Activated naive CD4-positive, alpha-beta T cell treated with anti-CD3 and anti-CD28 coated beads, Interleukin-2, amount 50 U/mL, for 24 hours (primary cell): ENCODE measurements at regions not wholly inside any gene's neighbourhood (a gene's known extent, or its start where the extent isn't known, plus 50 kb on each side); places are given as distances from the start of the nearest gene placed in this dataset.

ENCODE experiments used
- H3K27ac Mint-ChIP-seq: one replicate; pipeline ENCODE4 v1.8.0; 2021; ENCODE audit warnings: mild to moderate bottlenecking, mixed read lengths
- H3K27me3 Mint-ChIP-seq: one replicate; pipeline ENCODE4 v1.8.0; 2021; ENCODE audit warnings: mixed read lengths
- H3K36me3 Mint-ChIP-seq: one replicate; pipeline ENCODE4 v1.8.0; 2021; ENCODE audit warnings: mixed read lengths
- H3K4me1 Mint-ChIP-seq: one replicate; pipeline ENCODE4 v1.8.0; 2021; ENCODE audit warnings: mixed read lengths
- H3K4me3 Mint-ChIP-seq: one replicate; pipeline ENCODE4 v1.8.0; 2021; ENCODE audit warnings: mild to moderate bottlenecking, mixed read lengths
- H3K9me3 Mint-ChIP-seq: one replicate; pipeline ENCODE4 v1.8.0; 2021; ENCODE audit warnings: mixed read lengths

GRCh38 chr1:195428927-195429326 lies 1179.3 kb downstream of the KCNT2 start:
- Mint-ChIP-seq H3K27me3 (no peaks in the 10 kb centered on the region), H3K36me3 (no peaks in the 10 kb centered on the region), H3K4me3 (no peak overlapping the region)

GRCh38 chr1:195415584-195415983 lies 1192.7 kb downstream of the KCNT2 start:
- Mint-ChIP-seq H3K9me3 (no peaks in the 10 kb centered on the region), H3K4me3 (no peak overlapping the region), H3K27ac (no peak overlapping the region), H3K36me3 (no peaks in the 10 kb centered on the region), H3K4me1 (no peaks in the 10 kb centered on the region), H3K27me3 (no peaks in the 10 kb centered on the region)

More at GRCh38 chr1:195428927-195429326, 1179.3 kb downstream of the KCNT2 start:
- Mint-ChIP-seq H3K4me1 (no peaks in the 10 kb centered on the region), H3K9me3 (peaks cover 5% of the 10 kb centered on the region), H3K27ac (no peak overlapping the region)

GRCh38 chr1:195394567-195394966 lies 1213.7 kb downstream of the KCNT2 start:
- Mint-ChIP-seq H3K27ac (no peak overlapping the region), H3K27me3 (no peaks in the 10 kb centered on the region), H3K4me1 (no peaks in the 10 kb centered on the region), H3K9me3 (no peaks in the 10 kb centered on the region), H3K4me3 (no peak overlapping the region), H3K36me3 (no peaks in the 10 kb centered on the region)

- no peak overlapping the region for H3K27ac Mint-ChIP-seq
- H3K4me3 Mint-ChIP-seq = no peak overlapping the region
- H3K9me3 Mint-ChIP-seq = no peaks in the 10 kb centered on the region
- no peaks in the 10 kb centered on the region for H3K27me3 Mint-ChIP-seq
- no peaks in the 10 kb centered on the region for H3K36me3 Mint-ChIP-seq
- no peaks in the 10 kb centered on the region for H3K4me1 Mint-ChIP-seq
Measured at GRCh38 chr1:195376190-195376589, 1232.0 kb downstream of the KCNT2 start.

GRCh38 chr1:195373856-195374255 lies 1234.4 kb downstream of the KCNT2 start:
- H3K27ac Mint-ChIP-seq = no peak overlapping the region

GRCh38 chr1:195345149-195345548 lies 1263.1 kb downstream of the KCNT2 start:
- H3K27ac Mint-ChIP-seq = no peak overlapping the region
- H3K27me3 Mint-ChIP-seq = no peaks in the 10 kb centered on the region
- no peak overlapping the region for H3K4me3 Mint-ChIP-seq
- H3K36me3 Mint-ChIP-seq = no peaks in the 10 kb centered on the region
- peaks cover 5% of the 10 kb centered on the region for H3K9me3 Mint-ChIP-seq
- no peaks in the 10 kb centered on the region for H3K4me1 Mint-ChIP-seq

More at GRCh38 chr1:195373856-195374255, 1234.4 kb downstream of the KCNT2 start:
- H3K9me3 Mint-ChIP-seq = no peaks in the 10 kb centered on the region
- H3K4me1 Mint-ChIP-seq = no peaks in the 10 kb centered on the region
- no peak overlapping the region for H3K4me3 Mint-ChIP-seq
- no peaks in the 10 kb centered on the region for H3K36me3 Mint-ChIP-seq
- H3K27me3 Mint-ChIP-seq = no peaks in the 10 kb centered on the region

GRCh38 chr1:195337646-195338045 lies 1270.6 kb downstream of the KCNT2 start:
- Mint-ChIP-seq H3K36me3 (no peaks in the 10 kb centered on the region), H3K27me3 (no peaks in the 10 kb centered on the region), H3K4me1 (no peaks in the 10 kb centered on the region), H3K27ac (no peak overlapping the region), H3K9me3 (no peaks in the 10 kb centered on the region), H3K4me3 (no peak overlapping the region)

GRCh38 chr1:195336812-195337211 lies 1271.4 kb downstream of the KCNT2 start:
- no peaks in the 10 kb centered on the region for H3K27me3 Mint-ChIP-seq
- no peaks in the 10 kb centered on the region for H3K36me3 Mint-ChIP-seq
- H3K27ac Mint-ChIP-seq = no peak overlapping the region
- no peak overlapping the region for H3K4me3 Mint-ChIP-seq
- no peaks in the 10 kb centered on the region for H3K4me1 Mint-ChIP-seq
- no peaks in the 10 kb centered on the region for H3K9me3 Mint-ChIP-seq

GRCh38 chr1:195335541-195335940 lies 1272.7 kb downstream of the KCNT2 start:
- Mint-ChIP-seq H3K27me3 (no peaks in the 10 kb centered on the region), H3K27ac (no peak overlapping the region), H3K4me3 (no peak overlapping the region), H3K9me3 (no peaks in the 10 kb centered on the region), H3K36me3 (no peaks in the 10 kb centered on the region), H3K4me1 (no peaks in the 10 kb centered on the region)

- Mint-ChIP-seq H3K36me3 (no peaks in the 10 kb centered on the region), H3K9me3 (peaks cover 10% of the 10 kb centered on the region), H3K27me3 (no peaks in the 10 kb centered on the region), H3K4me1 (no peaks in the 10 kb centered on the region), H3K27ac (no peak overlapping the region), H3K4me3 (no peak overlapping the region)
Measured at GRCh38 chr1:195332102-195332501, 1276.1 kb downstream of the KCNT2 start.

GRCh38 chr1:195328681-195329080 lies 1279.6 kb downstream of the KCNT2 start:
- Mint-ChIP-seq H3K27me3 (no peaks in the 10 kb centered on the region), H3K4me3 (no peak overlapping the region), H3K9me3 (peaks cover 15% of the 10 kb centered on the region), H3K27ac (no peak overlapping the region), H3K4me1 (no peaks in the 10 kb centered on the region), H3K36me3 (no peaks in the 10 kb centered on the region)

- H3K36me3 Mint-ChIP-seq = no peaks in the 10 kb centered on the region
- no peak overlapping the region for H3K27ac Mint-ChIP-seq
- no peaks in the 10 kb centered on the region for H3K27me3 Mint-ChIP-seq
- H3K4me1 Mint-ChIP-seq = no peaks in the 10 kb centered on the region
- no peak overlapping the region for H3K4me3 Mint-ChIP-seq
- H3K9me3 Mint-ChIP-seq = peaks cover 15% of the 10 kb centered on the region
Measured at GRCh38 chr1:195328102-195328501, 1280.1 kb downstream of the KCNT2 start.

GRCh38 chr1:195327361-195327760 lies 1280.9 kb downstream of the KCNT2 start:
- Mint-ChIP-seq H3K4me3 (no peak overlapping the region), H3K9me3 (peaks cover 15% of the 10 kb centered on the region), H3K36me3 (no peaks in the 10 kb centered on the region), H3K4me1 (no peaks in the 10 kb centered on the region), H3K27me3 (no peaks in the 10 kb centered on the region), H3K27ac (no peak overlapping the region)

- Mint-ChIP-seq H3K4me1 (no peaks in the 10 kb centered on the region), H3K27ac (no peak overlapping the region), H3K36me3 (no peaks in the 10 kb centered on the region), H3K27me3 (no peaks in the 10 kb centered on the region), H3K9me3 (peaks cover 15% of the 10 kb centered on the region), H3K4me3 (no peak overlapping the region)
Measured at GRCh38 chr1:195326325-195326724, 1281.9 kb downstream of the KCNT2 start.

GRCh38 chr1:195325181-195325580 lies 1283.1 kb downstream of the KCNT2 start:
- Mint-ChIP-seq H3K9me3 (peaks cover 13% of the 10 kb centered on the region), H3K4me1 (no peaks in the 10 kb centered on the region), H3K27ac (no peak overlapping the region), H3K36me3 (no peaks in the 10 kb centered on the region), H3K27me3 (no peaks in the 10 kb centered on the region), H3K4me3 (no peak overlapping the region)

GRCh38 chr1:195306281-195306680 lies 1302.0 kb downstream of the KCNT2 start:
- H3K4me1 Mint-ChIP-seq = no peaks in the 10 kb centered on the region
- H3K36me3 Mint-ChIP-seq = no peaks in the 10 kb centered on the region
- peaks cover 6% of the 10 kb centered on the region for H3K9me3 Mint-ChIP-seq
- no peak overlapping the region for H3K27ac Mint-ChIP-seq
- H3K27me3 Mint-ChIP-seq = no peaks in the 10 kb centered on the region
- H3K4me3 Mint-ChIP-seq = no peak overlapping the region

GRCh38 chr1:195294911-195295310 lies 1313.3 kb downstream of the KCNT2 start:
- no peaks in the 10 kb centered on the region for H3K9me3 Mint-ChIP-seq
- H3K36me3 Mint-ChIP-seq = no peaks in the 10 kb centered on the region

More at GRCh38 chr1:195294911-195295310, 1313.3 kb downstream of the KCNT2 start:
- Mint-ChIP-seq H3K4me1 (no peaks in the 10 kb centered on the region), H3K27ac (no peak overlapping the region), H3K27me3 (no peaks in the 10 kb centered on the region), H3K4me3 (no peak overlapping the region)
